Activated CD4-positive, alpha-beta T cell treated with anti-CD3 and anti-CD28 coated beads, Interleukin-2, Interleukin-4, amounts not matched to agents 100 ng/mL and 50 ng/mL, durations not matched to agents 16 hours and 8 hours (primary cell): ENCODE measurements at regions not wholly inside any gene's neighbourhood (a gene's known extent, or its start where the extent isn't known, plus 50 kb on each side); places are given as distances from the start of the nearest gene placed in this dataset.

Experiments
- DNase-seq: peaks from one replicate; pipeline ENCODE4 v3.0.0-alpha.2; 2020; ENCODE audit warnings: low spot score

GRCh38 chr1:218642033-218642948 is 297.2 kb downstream of the TGFB2 start:
- no peak for DNase-seq

- no peak for DNase-seq
Observed at GRCh38 chr1:218643281-218643680, 298.1 kb downstream of the TGFB2 start.

GRCh38 chr1:218643926-218644325 is 298.8 kb downstream of the TGFB2 start:
- DNase-seq = no peak

DNA sequence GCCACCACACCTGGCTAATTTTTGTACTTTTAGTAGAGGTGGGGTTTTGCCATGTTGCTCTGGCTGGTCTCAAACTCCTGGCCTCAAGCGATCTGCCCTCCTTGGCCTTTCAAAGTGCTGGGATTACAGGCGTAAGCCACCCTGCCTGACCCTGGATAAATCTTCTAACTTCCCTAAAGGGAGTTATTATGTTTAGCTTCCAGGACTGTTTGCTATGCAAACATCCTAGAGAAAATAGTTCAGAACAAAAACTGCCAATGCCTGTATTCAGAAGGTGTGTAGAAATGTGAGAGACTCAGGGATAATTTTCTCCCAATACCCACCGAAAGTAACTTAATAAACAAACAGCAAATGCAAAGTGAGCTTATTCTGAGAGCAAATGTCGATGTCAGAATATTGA is 301.2 kb downstream of the TGFB2 start:
- no peak for DNase-seq

DNA sequence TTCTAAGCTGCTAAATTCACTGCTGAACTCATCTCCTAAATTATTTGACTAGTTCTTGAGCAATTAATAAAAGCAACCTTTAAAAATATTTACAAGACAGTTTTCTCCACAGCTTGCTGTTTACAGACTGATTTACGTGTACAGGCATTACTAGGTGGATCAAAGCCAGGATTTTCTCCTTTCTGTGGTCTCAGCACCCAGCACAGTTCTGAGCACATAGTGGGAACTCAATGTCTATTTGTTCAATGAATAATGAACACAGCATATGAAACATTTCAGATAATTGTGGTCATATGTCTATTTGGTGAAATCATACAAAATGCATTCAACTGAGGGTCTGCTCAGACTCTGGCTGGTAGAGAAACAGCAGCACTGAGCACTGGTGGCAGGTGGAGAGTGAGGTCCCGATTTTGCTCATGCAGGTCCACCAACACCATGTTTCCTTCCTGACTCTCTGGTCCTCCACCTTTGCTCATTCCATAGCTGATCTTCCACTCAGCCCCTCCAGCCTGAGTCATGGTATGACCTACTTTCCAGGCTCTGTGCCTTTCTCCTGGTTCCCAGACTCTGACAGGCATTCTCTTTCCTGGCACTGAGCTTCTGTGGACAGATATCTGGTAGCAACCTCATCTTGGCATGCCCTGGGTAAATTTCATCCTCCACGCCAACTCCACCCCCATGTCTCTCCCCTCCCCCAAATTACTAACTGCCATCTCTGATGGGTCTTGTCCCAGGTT is 311.3 kb downstream of the TGFB2 start:
- no peak for DNase-seq

GRCh38 chr1:218658269-218658668 is 313.1 kb downstream of the TGFB2 start:
- no peak for DNase-seq

GRCh38 chr1:218658899-218659298 is 313.8 kb downstream of the TGFB2 start:
- DNase-seq = no peak

DNA sequence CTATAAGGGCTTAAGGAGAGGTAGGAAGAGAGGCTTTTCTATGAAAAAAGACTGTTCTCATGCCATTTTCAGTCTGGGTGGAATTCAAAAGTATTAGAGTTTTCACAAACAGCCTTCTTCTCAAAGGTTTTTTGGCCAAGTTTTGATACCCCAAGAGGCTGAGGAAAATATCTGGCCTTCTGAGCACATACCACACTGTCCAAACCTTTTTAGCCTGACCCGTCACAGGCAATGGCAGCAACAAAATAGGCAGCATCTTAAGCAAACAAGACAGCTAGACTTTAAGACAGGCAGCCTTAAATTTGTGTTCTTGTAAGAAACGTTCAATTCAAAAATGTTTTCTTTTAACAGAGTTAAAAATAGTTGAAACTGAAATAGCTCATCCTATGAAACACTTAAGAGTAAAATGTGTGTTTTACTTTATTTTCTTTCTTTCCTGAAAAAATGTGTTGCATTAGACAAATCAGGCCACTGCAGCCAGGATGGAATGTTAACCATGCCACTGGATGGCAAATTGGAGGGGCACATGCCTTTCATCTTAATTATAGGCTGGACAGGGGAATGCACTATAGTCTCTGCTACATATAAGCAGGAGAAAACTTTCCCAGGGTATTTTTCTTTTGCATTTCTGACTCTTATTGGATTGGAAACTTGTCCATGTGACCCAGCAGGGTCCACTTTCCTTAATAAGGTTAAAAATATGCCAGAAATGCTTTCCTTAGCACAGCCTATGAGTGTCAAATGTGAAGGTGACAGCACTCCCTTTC is 315.0 kb downstream of the TGFB2 start:
- DNase-seq = no peak

GRCh38 chr1:218660678-218661053 is 315.5 kb downstream of the TGFB2 start:
- no peak for DNase-seq

GRCh38 chr1:218661411-218661810 is 316.3 kb downstream of the TGFB2 start:
- DNase-seq = no peak

DNA sequence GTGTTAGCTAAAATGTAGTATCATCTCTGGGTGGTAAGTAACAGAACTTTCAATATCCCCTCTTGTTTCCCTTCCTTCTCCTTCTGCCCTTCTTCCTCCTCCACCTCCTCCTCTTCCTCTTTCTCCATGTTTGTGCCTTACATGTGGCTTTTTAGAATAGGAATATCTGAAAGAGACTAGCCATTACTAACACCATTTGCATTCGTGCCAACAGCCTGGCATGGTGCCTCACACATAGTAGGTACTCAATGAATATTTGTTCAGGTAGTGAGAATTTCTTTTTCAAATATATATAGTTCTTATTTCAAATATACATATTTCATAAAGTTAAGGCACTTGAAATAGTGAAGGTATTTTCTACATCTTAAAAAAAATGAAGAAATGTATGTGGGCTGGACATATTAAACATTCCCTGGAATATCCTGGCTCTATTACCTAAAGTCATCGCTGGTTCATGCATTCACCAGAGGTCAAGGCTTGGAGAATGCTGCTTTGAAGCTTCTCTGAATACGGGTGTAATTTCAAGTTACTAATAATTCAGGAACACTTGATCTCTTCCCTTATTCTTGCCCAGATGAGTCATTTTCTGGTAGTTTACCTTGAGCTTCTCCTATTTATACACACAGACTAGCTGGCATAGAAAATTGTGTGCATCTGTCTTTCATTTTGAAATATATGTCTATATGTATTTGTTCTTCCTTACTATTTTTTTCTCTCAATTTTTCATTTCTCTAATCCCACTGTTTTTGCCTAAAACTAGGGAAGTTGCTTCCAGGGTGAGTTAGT is 319.4 kb downstream of the TGFB2 start:
- DNase-seq = no peak

DNA sequence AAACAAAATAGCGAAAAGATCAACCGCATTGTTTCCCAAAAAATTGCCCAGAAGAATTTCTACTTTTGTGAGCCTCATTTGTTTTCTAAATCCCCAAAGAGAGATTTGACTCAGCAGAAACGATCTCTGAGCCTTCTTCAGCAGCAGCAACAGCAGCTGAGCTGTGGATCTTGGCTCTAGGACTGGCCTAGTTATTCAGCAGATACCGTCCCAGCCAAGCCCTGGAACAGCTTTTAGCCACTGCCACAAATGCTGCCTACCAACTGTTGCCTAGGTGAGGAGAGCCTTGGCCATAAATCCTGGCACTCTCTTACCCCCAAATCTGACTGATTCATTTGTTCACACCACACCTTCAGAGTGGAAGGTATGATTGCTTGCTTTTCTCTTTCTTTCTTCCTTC is 320.1 kb downstream of the TGFB2 start:
- no peak for DNase-seq

DNA sequence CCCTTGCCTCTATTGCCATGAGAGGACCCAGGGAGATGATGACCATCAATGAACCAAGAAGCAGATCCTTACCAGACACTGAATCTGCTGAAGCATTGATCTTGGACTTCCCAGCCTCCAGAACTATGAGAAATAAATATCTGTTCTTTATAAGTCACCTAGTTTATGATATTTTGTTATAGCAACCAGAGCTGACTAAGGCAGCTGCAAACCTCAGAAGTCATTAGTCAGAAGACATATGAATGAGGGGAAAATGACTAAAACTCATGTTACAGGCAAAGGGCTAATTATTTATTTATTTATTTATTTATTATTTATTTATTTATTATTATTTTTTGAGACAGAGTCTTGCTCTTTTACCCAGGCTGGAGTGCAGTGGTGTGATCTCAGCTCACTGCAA is 321.1 kb downstream of the TGFB2 start:
- DNase-seq = no peak

DNA sequence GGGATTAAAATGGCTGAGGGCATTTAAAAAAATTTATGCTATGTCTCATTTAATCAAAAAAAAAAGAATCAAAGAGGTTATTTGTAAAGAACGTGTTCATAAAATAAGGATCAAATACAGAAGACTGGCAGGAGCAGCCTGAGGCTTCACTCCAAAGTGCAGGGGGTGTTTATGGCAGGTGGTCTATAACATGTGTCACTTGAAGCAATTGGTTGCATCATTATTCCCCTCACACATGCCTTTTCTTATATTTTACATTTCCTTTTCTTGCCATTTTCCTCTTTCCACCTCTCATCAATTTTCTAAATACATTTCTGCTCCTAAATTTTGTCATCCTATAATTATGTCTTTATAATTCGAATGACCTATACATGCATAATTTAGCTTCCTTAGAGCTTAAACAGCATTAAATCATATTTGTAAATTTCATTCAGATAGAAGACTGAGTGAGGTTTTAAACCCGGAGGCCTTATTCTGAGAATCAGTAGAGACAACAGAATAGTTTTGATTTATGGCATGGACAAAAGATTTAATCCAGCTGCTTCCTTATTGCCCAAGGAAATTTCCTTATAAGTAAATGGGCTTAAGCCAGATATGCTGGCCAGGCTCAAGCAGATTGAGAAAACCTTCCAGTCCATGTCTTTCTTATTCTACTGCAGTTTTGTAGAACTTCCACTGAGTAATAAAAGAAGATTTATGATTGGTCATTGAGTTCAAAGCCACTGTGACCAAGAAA is 322.8 kb downstream of the TGFB2 start:
- no peak for DNase-seq

DNA sequence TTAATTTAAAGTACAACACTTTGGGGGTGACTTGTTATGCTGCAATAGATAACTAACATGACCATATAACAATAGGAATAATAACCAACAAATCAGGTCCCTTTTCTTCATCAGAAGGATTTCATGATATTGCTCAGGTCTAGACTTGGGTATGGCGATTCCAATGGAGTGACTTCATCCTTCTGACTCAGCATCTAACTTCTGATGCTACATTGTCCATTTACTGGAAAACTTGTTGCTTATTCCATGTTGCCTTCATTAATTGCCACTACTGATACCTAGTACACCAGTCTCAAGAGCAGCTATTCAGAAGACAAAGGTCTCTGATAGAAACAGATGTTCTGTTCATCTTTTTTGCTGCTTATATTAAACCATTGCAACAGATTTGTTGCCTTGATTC is 324.3 kb downstream of the TGFB2 start:
- no peak for DNase-seq

DNA sequence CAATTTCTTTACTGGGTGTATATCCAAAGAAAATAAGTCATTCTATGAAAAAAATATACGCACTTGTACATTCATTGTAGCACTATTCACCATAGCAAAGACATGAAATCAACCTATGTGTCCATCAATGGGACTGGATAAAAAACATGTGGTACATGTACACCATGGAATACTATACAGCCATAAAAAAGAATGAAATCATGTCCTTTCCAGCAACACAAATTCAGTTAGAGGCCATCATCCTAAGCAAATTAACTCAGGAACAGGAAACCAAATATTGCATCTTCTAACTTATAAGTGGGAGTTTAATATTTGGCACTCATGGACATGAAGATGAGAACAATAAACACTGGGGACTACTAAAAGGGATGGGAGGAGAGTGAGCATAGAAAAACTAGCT is 325.7 kb downstream of the TGFB2 start:
- no peak for DNase-seq

- no peak for DNase-seq
Observed at GRCh38 chr1:218671573-218671972, 326.4 kb downstream of the TGFB2 start.

DNA sequence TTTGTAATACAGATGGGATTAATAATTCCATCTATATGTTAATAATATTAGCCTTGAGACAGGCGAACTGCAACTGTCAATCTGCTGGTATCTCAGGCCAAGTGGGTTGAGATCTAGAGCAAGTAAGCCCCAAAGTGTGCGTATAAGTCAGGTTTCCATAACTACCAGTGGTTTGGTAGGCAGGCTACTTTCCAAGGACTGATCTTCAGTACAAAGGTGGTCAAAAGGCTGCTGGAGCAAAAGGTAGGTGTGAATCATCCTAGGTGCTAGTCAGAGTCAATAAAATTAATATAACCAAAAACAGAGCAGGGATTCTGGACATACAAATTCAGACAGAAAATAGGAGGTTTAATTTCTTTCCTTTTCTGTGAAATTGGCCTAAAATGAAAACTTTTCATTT is 328.0 kb downstream of the TGFB2 start:
- DNase-seq = no peak

DNA sequence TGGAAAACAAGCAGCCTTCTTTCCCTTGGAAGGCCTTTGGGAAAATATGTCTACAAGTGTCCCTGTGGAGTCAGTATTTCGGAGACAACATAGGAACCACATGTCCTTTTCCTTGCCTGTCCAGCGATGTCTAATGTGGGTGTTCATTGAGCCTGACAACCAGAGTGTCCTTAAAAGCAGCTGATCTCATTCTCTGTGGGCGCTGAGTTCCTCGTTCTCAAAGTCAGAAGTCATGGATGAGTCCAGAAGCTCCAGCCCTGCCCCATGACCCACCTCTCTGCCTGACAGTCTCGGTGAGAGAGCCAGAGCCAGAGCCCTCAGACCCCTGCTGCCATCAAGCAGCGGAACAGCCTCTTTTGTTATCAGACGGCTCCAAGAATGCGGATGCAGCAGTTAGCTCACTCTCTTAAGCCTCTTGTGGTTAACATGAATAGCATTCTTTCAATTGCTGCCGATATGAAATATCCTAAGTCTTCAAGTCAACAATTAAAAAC is 329.2 kb downstream of the TGFB2 start:
- DNase-seq = no peak

GRCh38 chr1:218677026-218677425 is 331.9 kb downstream of the TGFB2 start:
- no peak for DNase-seq

- no peak for DNase-seq
Observed at GRCh38 chr1:218679391-218679790, 334.3 kb downstream of the TGFB2 start.
